Muscle of arm (tissue), 1 donor: ENCODE measurements at regions not wholly inside any gene's neighbourhood (a gene's known extent, or its start where the extent isn't known, plus 50 kb on each side); places are given as distances from the start of the nearest gene placed in this dataset.
A peak's percentile ranks its signal among the peaks of the same experiment; 100 is the strongest.
"Not testable (repeated sequence)": the region's sequence is repeated elsewhere in the genome, so short reads cannot be mapped to it uniquely, and the experiment has no call there.

Experiments used
- DNase-seq: peaks from one replicate; pipeline ENCODE4 v3.0.0-alpha.2; 2013

- DNase-seq = no peak
Observed at GRCh38 chr6:3900744-3901336, 51.7 kb downstream of the FAM50B start.

- no peak for DNase-seq
Observed at GRCh38 chr6:3902871-3903648, 53.9 kb downstream of the FAM50B start.

GRCh38 chr6:3904518-3904917 lies 55.3 kb downstream of the FAM50B start:
- no peak for DNase-seq

GRCh38 chr6:3905945-3906845 lies 57.0 kb downstream of the FAM50B start:
- no peak for DNase-seq

GRCh38 chr6:3906846-3907151 lies 57.6 kb downstream of the FAM50B start:
- no peak for DNase-seq

GRCh38 chr6:3908223-3908622 lies 59.0 kb downstream of the FAM50B start:
- no peak for DNase-seq

GRCh38 chr6:3908961-3909360 lies 59.8 kb downstream of the FAM50B start:
- no peak for DNase-seq

- no peak for DNase-seq
Observed at GRCh38 chr6:3910106-3910663, 61.0 kb downstream of the FAM50B start.

- DNase-seq = no peak
Observed at GRCh38 chr6:3911130-3911529, 62.0 kb downstream of the FAM50B start.

- peak; percentile 75 for DNase-seq
Observed at GRCh38 chr6:3911614-3912336, 62.6 kb downstream of the FAM50B start.

- no peak for DNase-seq
Observed at GRCh38 chr6:3912361-3913076, 63.3 kb downstream of the FAM50B start.

- peak; percentile 94 for DNase-seq
Observed at GRCh38 chr6:3913077-3913957, 64.1 kb downstream of the FAM50B start.

GRCh38 chr6:3913958-3914337 lies 64.8 kb downstream of the FAM50B start:
- DNase-seq = no peak

GRCh38 chr6:3915076-3915791 lies 66.1 kb downstream of the FAM50B start:
- no peak for DNase-seq

- DNase-seq = no peak
Observed at GRCh38 chr6:3916211-3916610, 67.0 kb downstream of the FAM50B start.

GRCh38 chr6:3916749-3917148 lies 67.6 kb downstream of the FAM50B start:
- DNase-seq = not testable (repeated sequence)

GRCh38 chr6:3918469-3918868 lies 69.3 kb downstream of the FAM50B start:
- no peak for DNase-seq

GRCh38 chr6:3919130-3919628 lies 70.0 kb downstream of the FAM50B start:
- DNase-seq = no peak

- DNase-seq = no peak
Observed at GRCh38 chr6:3919849-3920248, 70.7 kb downstream of the FAM50B start.
